ENCODE measurements at regions not wholly inside any gene's neighbourhood (a gene's known extent, or its start where the extent isn't known, plus 50 kb on each side); places are given as distances from the start of the nearest gene placed in this dataset.
"Not testable (repeated sequence)": the region's sequence is repeated elsewhere in the genome, so short reads cannot be mapped to it uniquely, and the experiment has no call there.

DNA sequence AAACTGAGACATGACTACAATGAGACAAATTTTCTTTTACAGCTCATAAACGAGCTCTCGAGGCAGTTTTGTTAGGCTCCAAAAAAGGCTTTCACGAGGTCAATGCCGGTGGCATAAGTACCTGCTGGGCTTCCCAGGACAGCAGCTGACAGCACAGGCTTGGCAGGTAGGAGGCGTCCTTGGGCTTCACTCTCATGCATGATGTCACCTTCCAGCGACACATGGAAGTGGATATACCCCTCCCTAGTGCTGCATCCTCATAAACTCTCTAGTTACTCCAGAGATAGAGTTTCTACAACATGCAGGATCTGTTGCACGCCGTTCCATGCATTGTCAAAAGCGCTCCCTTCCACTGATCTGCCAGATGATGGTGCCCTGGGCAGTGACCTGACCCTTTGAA lies 112.5 kb upstream of the PAXBP1 start:
- DNase-seq (ENCODE audit: low read depth, low spot score): peak; percentile 4

- DNase-seq (ENCODE audit: low read depth, low spot score): no peak
These were observed 114.8 kb upstream of the PAXBP1 start for GRCh38 chr21:32886339-32886738.

GRCh38 chr21:32887026-32887425 lies 115.5 kb upstream of the PAXBP1 start:
- no peak for DNase-seq (ENCODE audit: low read depth, low spot score)

DNA sequence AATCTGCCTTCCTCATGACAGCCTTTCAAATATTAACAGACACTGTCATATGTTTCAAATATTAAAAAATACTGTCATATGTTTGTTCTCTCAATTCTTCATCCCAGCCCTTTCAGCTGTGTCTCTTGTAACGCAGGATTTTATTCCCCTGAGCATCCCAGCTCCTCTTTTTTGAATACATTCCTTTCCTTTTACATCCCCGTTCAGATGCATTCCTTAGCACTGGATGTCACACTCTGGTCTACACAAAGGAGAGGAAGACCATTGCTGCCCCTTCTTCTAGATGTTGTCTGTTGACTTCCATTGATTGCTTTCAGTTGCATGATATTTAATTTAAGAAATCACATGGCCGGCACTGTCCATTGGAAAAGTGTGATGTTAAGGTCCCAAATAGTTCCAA lies 117.4 kb upstream of the PAXBP1 start:
- DNase-seq (ENCODE audit: low read depth, low spot score): no peak

- no peak for DNase-seq (ENCODE audit: low read depth, low spot score)
These were observed 118.0 kb upstream of the PAXBP1 start for GRCh38 chr21:32889596-32889995.

DNA sequence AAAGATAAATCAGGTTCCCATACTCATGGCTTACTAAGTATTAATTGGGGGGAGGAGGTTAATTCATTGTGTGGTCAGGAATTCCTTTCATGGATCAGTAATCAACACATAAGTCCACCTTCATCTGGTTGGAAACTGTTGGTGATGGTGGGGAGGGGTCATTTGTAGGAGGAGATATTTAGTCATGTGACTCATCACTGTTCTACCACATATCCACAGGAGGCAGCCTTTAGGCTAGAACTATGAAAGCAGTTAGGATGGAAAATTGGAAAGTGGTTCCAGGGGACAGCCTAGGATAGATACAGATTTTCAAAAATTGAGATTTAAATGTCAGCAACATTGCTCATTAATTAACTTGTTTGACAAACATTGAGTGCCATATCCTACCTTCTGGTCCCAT lies 122.8 kb upstream of the PAXBP1 start:
- DNase-seq (ENCODE audit: low read depth, low spot score): no peak

DNA sequence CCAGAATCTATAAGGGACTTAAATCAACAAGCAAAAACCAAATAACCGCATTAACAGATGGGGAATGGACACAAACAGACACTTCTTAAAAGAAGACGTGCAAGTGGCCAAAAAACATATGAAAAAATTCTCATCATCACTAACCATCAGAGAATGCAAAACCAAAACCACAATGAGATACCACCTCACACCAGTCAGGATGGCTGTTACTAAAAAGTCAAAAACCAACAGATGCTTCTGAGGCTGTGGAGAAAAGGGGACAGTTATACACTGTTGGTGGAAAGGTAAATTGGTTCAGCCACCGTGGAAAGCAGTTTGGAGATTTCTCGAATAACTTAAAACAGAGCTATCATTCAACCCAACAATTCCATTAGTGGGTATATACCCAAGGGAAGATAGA lies 124.9 kb upstream of the OLIG2 start:
- no peak for DNase-seq (ENCODE audit: low read depth, low spot score)

DNA sequence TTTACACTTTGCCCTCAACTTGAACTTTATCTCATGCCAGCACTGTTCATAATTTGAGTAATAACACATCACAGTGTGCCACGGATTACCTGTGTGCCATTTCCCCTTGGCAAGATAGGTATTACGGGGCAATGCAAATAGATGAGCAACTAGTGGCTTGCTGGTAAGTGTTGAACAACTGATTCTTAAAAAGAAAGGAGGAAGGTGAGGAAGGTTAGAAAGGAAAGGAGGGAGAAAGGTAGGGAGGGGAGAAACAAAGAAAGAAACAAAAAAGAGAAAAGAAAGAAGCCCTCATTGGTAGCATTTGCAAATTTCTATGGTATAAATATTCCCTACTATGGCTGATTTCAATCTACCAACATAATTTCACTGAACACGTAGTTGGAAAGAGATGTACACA lies 118.2 kb upstream of the OLIG2 start:
- DNase-seq (ENCODE audit: low read depth, low spot score): no peak

DNA sequence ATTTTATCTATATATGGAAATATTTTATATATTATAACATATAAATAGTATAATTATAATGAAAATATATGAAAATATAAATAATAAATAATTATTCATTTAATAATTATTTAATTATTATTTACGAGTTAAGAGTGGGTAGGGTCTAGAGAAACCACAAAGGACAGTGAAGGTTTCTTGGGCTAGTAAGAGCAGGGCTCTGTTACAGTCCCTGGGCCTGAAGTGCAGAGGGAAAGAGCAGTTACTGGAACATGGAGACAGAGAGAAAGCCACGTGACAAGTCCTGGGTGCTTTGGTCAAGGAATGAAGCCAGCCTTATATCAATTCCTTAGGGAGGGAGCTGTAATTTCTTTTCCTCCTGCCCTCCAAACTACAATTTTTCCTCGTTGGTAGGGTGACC lies 117.2 kb upstream of the OLIG2 start:
- DNase-seq (ENCODE audit: low read depth, low spot score): no peak

GRCh38 chr21:32909393-32909792 lies 116.3 kb upstream of the OLIG2 start:
- DNase-seq (ENCODE audit: low read depth, low spot score): no peak

DNA sequence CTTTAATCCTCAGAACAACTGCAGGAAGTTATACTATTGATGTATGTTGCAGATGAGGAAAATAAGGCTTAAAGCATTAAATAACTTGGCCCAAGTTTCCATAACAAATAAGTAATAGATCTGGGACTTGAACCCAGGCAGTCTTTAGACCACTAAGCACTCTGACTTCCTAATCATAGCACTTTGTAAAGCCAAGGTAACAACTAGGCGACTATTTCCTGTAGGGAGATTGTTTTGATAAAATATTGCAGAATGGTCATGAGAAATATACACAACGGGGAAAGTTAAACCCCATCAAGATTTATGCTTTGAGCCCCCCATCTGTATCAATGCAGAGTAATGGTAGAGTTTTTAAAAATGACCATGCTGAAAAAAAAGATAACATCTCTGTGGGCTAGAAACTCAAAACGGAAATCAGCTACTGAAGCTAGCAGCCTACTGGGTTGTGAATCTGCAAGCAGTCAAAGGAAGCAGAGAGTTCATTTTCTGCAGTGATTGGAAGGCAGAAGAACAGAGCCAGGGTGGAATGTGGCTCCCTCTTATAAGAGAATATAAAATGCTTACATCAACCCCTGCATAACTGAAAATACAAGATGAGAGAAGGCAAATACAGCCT lies 111.2 kb upstream of the OLIG2 start:
- DNase-seq (ENCODE audit: low read depth, low spot score): no peak

DNA sequence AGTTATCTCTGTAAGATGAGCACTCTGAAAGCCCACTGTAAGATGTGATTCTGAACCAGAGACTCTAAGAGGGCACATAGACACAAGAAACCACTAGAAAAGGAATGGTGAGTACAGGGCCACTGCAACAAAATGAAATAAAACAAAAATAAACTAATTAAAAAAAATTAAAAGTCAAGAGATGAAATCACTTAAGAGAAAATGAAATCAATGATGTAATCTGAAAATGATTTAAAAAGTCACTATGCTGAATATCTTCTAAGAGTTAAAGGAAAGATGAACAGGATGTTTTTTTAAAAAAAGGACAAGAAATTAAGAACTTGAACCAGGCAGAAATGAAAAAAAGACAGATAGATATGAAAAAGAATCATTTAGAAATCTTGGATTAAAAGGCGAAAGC lies 110.6 kb upstream of the OLIG2 start:
- DNase-seq (ENCODE audit: low read depth, low spot score): no peak

GRCh38 chr21:32916088-32916487 lies 109.6 kb upstream of the OLIG2 start:
- no peak for DNase-seq (ENCODE audit: low read depth, low spot score)

DNA sequence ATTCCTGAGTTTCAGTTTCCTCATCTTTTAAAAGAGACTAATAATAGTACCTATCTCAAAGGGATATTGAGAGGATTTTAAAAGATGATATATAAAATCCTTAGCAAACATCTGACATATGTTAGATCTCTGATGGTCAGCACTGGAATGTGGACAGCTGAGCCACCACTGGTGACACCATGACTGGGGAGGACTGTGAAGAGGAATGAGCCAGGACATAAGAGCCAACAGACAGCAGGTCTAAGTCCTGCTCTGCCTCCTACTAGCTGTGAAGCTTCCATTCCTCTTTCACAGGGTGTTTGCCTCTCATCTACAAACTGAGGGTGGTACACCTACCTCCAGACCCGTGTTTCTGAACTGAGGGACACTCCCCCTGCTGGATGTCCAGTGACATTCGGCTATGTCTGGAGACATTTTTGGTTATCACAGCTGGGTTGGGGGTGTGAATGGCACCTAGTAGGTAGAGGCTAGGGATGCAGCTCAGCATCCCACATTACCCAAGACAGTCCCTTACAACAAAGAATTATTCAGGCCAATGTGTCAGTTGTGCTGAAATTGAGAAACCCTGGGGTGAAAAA lies 109.1 kb upstream of the OLIG2 start:
- no peak for DNase-seq (ENCODE audit: low read depth, low spot score)

DNA sequence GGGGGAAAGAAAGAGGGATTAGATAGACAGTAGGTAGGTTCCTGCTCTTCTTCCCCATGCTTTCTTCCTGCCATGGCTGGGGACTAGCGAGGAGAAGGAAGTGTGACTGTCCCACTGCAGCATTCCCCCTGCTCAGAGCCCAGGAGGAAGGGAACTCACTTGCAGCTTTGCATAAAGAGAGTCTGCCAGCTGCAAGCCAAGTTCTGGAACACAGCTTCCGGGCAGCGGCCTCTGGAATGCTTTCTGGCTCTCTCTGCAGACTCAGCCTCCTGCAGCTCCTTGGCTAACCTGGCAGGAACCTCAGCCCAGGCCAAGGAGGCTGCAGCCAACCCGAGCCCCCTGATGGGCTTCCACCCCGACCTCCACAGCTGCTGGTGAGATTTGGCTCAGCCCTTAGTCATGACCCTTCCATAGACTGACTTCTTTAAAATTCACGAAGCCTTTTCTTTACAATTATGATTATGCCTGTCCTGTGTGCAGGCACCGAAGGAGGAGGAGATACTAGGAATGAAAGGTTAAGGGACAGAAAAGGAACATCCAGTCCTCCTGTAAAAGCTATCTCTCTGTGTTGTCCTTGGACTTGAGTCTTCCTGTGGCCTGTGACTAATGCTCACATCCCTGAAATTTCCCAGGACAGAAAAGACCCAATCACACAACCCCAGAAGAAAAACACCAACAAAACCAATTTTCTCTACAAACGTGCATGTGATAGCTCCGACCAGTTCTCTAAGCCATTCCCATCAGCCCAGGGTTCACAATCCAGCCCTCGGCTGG lies 108.2 kb upstream of the OLIG2 start:
- DNase-seq (ENCODE audit: low read depth, low spot score): no peak

GRCh38 chr21:32918478-32919120 lies 107.1 kb upstream of the OLIG2 start:
- peak; percentile 13 for DNase-seq (ENCODE audit: low read depth, low spot score)

GRCh38 chr21:32920474-32920873 lies 105.3 kb upstream of the OLIG2 start:
- DNase-seq (ENCODE audit: low read depth, low spot score): peak; percentile 23

DNA sequence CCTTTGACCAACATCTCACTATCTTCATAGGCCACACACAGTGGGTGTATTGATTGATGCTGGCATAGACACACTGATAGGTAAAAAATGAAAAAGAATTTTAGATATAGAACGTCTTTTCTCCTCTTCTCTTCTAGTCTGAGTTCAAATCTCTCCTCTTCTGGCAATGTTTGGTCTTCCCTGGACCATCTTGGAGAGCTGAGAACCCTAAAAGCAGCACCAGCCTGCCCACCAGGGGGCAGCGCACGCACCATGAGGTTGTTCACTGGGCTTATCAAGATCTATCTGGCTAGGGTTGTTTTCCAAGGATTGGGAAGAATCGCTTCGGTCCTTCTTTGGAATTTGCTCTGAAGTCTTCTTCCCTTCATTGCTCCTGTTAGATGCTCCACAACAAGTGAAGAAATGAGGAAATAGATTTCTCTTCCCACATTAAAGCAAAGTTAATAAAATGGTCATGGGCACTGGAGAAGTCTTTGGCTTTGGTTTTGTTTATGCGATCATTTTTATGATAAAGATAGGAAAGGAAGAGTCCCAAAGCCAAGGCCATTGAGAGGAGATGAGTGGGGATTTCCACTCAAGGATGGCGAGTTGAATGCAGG lies 104.0 kb upstream of the OLIG2 start:
- peak; percentile 55 for DNase-seq (ENCODE audit: low read depth, low spot score)

DNA sequence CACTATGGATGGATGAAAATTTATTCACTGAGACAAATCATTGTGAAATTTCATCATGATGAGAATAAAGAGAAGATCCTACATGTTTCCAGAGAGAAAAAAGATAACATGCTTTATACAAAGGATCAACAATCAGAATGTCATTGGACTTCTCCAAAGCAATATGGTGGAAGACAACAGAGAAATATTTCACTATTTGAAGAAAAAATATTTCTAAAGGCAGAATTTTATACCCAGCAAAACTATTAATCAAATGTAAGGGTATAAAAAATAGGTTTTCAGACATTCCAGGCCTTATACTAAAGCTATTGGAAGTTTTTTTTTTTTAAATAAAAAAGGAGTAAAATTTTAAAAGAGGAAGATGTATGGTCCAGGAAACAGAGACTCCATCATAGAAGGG lies 100.6 kb upstream of the OLIG2 start:
- no peak for DNase-seq (ENCODE audit: low read depth, low spot score)

DNA sequence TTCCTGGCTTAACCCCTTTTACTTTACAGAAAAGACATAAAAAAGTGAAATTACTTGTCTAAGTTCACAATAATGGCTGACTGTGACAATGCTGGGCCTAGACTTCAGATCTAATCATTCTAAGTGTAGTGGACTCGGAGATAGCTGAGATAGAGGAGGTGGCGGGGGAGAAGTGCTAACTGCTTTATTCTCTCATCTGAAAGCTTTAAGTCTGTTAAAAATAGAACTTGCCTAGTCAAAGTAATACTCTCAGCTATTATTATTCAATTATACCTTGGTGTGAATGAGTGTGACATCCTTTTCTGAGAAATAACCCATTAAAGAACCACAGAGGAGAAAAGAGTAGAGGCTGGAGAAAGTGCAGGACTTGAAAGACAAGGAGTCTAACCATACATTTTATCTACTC lies 96.1 kb upstream of the OLIG2 start:
- DNase-seq (ENCODE audit: low read depth, low spot score): no peak

DNA sequence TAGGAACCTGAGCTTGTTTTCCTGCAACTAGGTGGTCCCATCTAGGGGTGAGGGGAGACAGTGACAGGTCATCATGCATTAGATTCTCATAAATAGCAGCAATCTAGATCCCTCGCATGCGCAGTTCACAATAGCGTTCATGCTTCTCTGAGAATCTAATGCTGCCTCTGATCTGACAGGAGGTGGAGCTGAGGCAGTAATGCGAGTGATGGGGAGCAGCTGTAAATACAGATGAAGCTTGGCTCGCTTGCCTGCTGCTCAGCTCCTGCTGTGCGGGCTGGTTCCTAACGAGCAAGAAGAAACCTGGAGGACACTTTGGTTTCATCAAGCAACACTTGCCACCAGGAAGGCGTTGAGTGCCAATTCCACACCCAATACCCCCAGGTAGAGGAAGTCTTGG lies 95.1 kb upstream of the OLIG2 start:
- no peak for DNase-seq (ENCODE audit: low read depth, low spot score)

- DNase-seq (ENCODE audit: low read depth, low spot score): not testable (repeated sequence)
These were observed 91.7 kb upstream of the OLIG2 start for GRCh38 chr21:32934068-32934467.

Data from ELF-1 (cell line).